Lung (tissue), 11 donors: ENCODE measurements at regions not wholly inside any gene's neighbourhood (a gene's known extent, or its start where the extent isn't known, plus 50 kb on each side); places are given as distances from the start of the nearest gene placed in this dataset.
"Not testable (repeated sequence)": the region's sequence is repeated elsewhere in the genome, so short reads cannot be mapped to it uniquely, and the experiment has no call there.

Experiments used
- ATAC-seq: fragments of 200-7000 bp; cut with Tn5 transposase; one replicate; pipeline ENCODE4 v1.9.1; 2020; ENCODE audit warnings: moderate number of reproducible peaks; ENCODE audit not compliant: insufficient read depth, low FRiP score
- DNase-seq, 3 donors: peaks; one replicate each; pipeline ENCODE4 v3.0.0-alpha.2; 2013 to 2017
- H3K27ac ChIP-seq, 2 donors: one replicate each; pipeline ENCODE4 v1.5.1; 2013; ENCODE audit warnings: mild to moderate bottlenecking in 2 of 2, moderate library complexity in 2 of 2, control low read depth in 1 of 2, inconsistent platforms in 1 of 2, low read depth in 1 of 2, low read length in 1 of 2
- H3K27me3 ChIP-seq, 3 donors: one replicate each; pipeline ENCODE4 v1.5.1; 2013; ENCODE audit warnings: low read length in 2 of 3; ENCODE audit not compliant: control insufficient read depth in 3 of 3, insufficient read depth in 3 of 3
- H3K36me3 ChIP-seq, 4 donors: one replicate each; pipeline ENCODE4 v1.5.1; 2013; ENCODE audit warnings: low read length in 4 of 4, mild to moderate bottlenecking in 1 of 4, moderate library complexity in 1 of 4; ENCODE audit not compliant: control insufficient read depth in 4 of 4, insufficient read depth in 4 of 4
- H3K4me1 ChIP-seq, 5 donors: one replicate each; pipeline ENCODE4 v1.5.1; 2013; ENCODE audit warnings: low read length in 5 of 5, mild to moderate bottlenecking in 2 of 5, moderate library complexity in 1 of 5; ENCODE audit not compliant: control insufficient read depth in 5 of 5, insufficient read depth in 5 of 5
- H3K4me3 ChIP-seq: one replicate; pipeline ENCODE4 v1.5.1; 2013; ENCODE audit warnings: mild to moderate bottlenecking, control low read depth, moderate library complexity
- H3K9ac ChIP-seq, 2 donors: one replicate each; pipeline ENCODE4 v1.5.1; 2013; ENCODE audit warnings: low read length in 2 of 2, control low read depth in 1 of 2; ENCODE audit not compliant: insufficient read depth in 1 of 2
- H3K9me3 ChIP-seq, 4 donors: one replicate each; pipeline ENCODE4 v1.5.1; 2013; ENCODE audit warnings: low read length in 3 of 4, mild to moderate bottlenecking in 1 of 4, moderate library complexity in 1 of 4; ENCODE audit not compliant: control insufficient read depth in 4 of 4, insufficient read depth in 3 of 4
- WGBS, 2 donors: extraction: QIAGEN DNeasy Blood & Tissue Kit; methylation state at CpG; one replicate each; pipeline ENCODE4 v1.1.7; 2013; 5-methylcytosine and 5-hydroxymethylcytosine counted together
- TF ChIP-seq, protein P1 (sequence below): IDR thresholded peaks from 2 replicates; pipeline ENCODE4 v1.5.1; 2012; ENCODE audit warnings: mild to moderate bottlenecking; ENCODE audit errors: control extremely low read depth, extremely low read depth
- donor health status: control.
- donor health status: control.
- donor health status: Bipolar disorder and iron deficiency.
- donor health status: healthy.
- donor health status: DM: yes; HTN: yes; CAD: no.

DNA sequence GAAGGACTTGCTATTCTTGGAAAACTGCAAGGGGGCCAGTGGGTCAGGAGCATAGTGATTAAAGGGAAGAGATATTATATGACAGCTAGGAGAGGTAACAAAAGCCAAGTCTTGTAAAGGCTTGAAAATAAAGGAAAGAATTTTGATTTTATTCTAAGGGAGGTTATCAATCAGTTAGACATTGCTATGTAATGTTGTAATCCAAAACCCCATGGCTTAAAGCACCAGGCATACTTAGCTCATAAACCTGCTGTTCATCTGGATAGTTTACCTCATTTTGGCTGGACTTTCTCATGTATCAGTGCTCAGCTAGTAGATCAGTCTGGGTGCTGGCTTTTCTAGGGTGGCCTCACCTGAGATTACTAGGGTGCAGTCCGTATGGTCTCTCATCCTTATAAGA is 680.9 kb upstream of the LMO3 start:
- Histone ChIP-seq H3K36me3 (no peaks in the 10 kb centered on the region), H3K4me1 (no peaks in the 10 kb centered on the region), H3K27ac (no peak overlapping the region), H3K4me3 (no peak overlapping the region), H3K9ac (no peak overlapping the region), H3K27me3 (no peaks in the 10 kb centered on the region), H3K9me3 (peaks cover 0 to 7% (median 2%) of the 10 kb centered on the region in 4 donors)
- 93 to 94% methylated on average over 1 of the region's 1 CpG for WGBS, 2 donors
- TF ChIP-seq, protein P1, sequence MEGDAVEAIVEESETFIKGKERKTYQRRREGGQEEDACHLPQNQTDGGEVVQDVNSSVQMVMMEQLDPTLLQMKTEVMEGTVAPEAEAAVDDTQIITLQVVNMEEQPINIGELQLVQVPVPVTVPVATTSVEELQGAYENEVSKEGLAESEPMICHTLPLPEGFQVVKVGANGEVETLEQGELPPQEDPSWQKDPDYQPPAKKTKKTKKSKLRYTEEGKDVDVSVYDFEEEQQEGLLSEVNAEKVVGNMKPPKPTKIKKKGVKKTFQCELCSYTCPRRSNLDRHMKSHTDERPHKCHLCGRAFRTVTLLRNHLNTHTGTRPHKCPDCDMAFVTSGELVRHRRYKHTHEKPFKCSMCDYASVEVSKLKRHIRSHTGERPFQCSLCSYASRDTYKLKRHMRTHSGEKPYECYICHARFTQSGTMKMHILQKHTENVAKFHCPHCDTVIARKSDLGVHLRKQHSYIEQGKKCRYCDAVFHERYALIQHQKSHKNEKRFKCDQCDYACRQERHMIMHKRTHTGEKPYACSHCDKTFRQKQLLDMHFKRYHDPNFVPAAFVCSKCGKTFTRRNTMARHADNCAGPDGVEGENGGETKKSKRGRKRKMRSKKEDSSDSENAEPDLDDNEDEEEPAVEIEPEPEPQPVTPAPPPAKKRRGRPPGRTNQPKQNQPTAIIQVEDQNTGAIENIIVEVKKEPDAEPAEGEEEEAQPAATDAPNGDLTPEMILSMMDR = no peak
- no peak for ATAC-seq
- DNase-seq = no peak

DNA sequence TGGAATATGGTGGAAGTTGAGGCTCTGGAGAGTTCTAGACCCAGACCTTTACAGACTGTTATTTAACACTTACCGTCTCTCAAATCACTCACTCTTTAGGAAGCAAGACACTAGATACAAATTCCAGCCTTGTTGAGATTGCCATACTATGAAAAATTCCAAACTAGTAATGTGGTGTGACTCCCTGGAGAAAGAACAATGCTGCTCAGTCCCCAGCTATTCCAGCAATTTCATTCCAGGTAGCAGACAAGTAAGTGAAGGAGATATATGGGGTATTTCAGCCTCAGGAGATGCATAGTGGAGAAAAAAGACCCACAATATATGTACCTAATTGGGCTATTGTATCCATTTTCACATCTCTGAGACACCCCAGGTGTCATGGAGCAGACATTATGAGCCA is 678.9 kb upstream of the LMO3 start:
- Histone ChIP-seq H3K9me3 (peaks cover 0 to 7% (median 2%) of the 10 kb centered on the region in 4 donors), H3K27ac (no peak overlapping the region), H3K4me1 (no peaks in the 10 kb centered on the region), H3K36me3 (no peaks in the 10 kb centered on the region), H3K27me3 (no peaks in the 10 kb centered on the region), H3K4me3 (no peak overlapping the region), H3K9ac (no peak overlapping the region)
- no peak for ATAC-seq
- TF ChIP-seq, protein P1 = no peak
- DNase-seq = no peak
- WGBS, 2 donors = 93 to 95% methylated on average over 1 of the region's 1 CpG

DNA sequence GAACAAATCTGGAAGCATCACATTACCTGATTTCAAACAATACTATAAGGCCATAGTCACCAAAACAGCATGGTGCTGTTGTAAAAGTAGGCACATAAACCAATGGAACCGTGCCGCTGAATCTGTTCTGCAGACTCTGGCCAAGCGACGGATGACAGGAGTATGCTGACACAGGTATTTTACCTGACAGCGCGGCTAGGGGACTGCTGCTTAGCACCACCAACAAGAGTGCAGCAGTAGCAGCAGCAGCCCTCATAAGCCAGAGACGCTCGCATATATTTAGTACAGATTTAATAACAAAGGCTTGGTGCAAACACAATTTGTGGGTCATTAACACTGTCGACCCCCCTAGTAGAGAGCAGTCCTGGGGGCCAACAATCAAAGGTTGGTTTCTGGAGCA is 677.6 kb upstream of the LMO3 start:
- WGBS, 2 donors = 88% methylated on average over 9 of the region's 9 CpGs

DNA sequence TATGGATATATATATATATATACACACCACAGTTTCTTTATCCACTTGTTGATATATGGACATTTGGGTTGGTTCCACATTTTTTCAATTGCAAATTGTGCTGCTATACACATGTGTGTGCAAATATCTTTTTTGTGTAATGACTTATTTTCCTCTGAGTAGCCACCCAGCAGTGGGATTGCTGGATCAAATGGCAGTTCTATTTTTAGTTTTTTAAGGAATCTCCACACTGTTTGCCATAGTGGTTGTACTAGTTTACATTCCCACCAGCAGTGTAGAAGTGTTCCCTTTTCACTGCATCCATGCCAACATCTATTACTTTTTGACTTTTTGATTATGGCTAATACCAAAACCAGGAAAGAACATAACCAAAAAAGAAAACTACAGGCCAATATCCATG is 676.2 kb upstream of the LMO3 start:
- not testable (repeated sequence) for ATAC-seq, H3K9ac ChIP-seq, H3K4me1 ChIP-seq, H3K9me3 ChIP-seq, H3K27me3 ChIP-seq, DNase-seq, H3K36me3 ChIP-seq, H3K4me3 ChIP-seq, H3K27ac ChIP-seq

More for the DNA sequence above, 677.6 kb upstream of the LMO3 start:
- Histone ChIP-seq H3K27ac (no peak overlapping the region), H3K9me3 (peaks cover 0 to 7% (median 2%) of the 10 kb centered on the region in 4 donors), H3K4me3 (no peak overlapping the region), H3K9ac (no peak overlapping the region), H3K4me1 (no peaks in the 10 kb centered on the region), H3K36me3 (no peaks in the 10 kb centered on the region), H3K27me3 (no peaks in the 10 kb centered on the region)
- no peak for DNase-seq
- no peak for ATAC-seq
- TF ChIP-seq, protein P1 = no peak
